CMK (cell line): ENCODE measurements at regions not wholly inside any gene's neighbourhood (a gene's known extent, or its start where the extent isn't known, plus 50 kb on each side); places are given as distances from the start of the nearest gene placed in this dataset.
"Not testable (repeated sequence)": the region's sequence is repeated elsewhere in the genome, so short reads cannot be mapped to it uniquely, and the experiment has no call there.

Source experiments
- DNase-seq: peaks from one replicate; pipeline ENCODE4 v3.0.0-alpha.2; 2010; ENCODE audit warnings: low read depth

- DNase-seq, result no peak
Observed at GRCh38 chr18:59848002-59848401, 51.8 kb upstream of the PMAIP1 start.

- not testable (repeated sequence) for DNase-seq
Observed at GRCh38 chr18:59847491-59847846, 52.3 kb upstream of the PMAIP1 start.

GRCh38 chr18:59846814-59847490 lies 52.8 kb upstream of the PMAIP1 start:
- no peak for DNase-seq

GRCh38 chr18:59842947-59843346 lies 56.8 kb upstream of the PMAIP1 start:
- DNase-seq, result no peak

- DNase-seq, result no peak
Observed at GRCh38 chr18:59839931-59840685, 59.7 kb upstream of the PMAIP1 start.

GRCh38 chr18:59839246-59839645 lies 60.5 kb upstream of the PMAIP1 start:
- no peak for DNase-seq

DNA sequence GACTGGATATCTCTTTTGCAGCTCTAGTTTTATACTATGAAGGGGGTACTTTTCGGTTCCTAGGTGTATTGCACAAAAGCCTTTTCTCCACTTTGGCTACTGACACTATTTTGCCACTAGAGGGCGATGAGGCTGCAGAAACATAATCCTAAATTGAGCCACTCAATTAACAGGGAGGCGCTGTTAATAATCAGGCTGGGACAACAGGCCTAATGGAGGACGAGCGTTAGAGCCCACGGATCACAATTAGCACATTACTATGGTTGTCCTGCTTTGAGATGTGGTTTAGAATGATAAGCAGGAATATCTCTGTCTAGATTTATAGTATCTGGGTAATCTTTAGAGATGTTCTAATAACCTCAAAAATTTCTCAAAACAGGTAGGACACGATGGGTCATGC lies 62.2 kb upstream of the PMAIP1 start:
- peak; percentile 11 for DNase-seq

GRCh38 chr18:59835605-59836379 lies 64.0 kb upstream of the PMAIP1 start:
- no peak for DNase-seq

- DNase-seq, result no peak
Observed at GRCh38 chr18:59834267-59834666, 65.5 kb upstream of the PMAIP1 start.

GRCh38 chr18:59833785-59834184 lies 66.0 kb upstream of the PMAIP1 start:
- no peak for DNase-seq

- no peak for DNase-seq
Observed at GRCh38 chr18:59823596-59824195, 76.1 kb upstream of the PMAIP1 start.

- no peak for DNase-seq
Observed at GRCh38 chr18:59822612-59823550, 76.9 kb upstream of the PMAIP1 start.

DNA sequence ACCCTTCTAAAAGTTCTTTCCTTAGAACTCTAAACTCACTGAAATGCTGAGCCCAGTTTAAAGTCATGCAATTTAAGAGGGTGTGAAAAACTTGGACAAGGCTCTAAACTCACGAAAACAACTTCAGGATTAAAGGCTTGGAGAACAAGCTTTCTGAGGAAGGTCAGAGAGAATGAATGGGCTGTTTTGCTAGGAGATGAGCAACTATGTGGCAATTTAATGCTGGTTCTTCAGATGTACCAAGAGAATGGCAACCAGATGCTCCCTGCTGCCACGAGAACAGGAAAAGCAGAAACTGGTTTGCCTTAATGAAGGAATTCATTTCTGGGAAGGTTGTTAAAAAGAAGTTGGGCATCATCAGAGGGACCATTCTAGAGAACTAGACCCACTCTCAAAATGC lies 77.8 kb upstream of the PMAIP1 start:
- no peak for DNase-seq

GRCh38 chr18:59820663-59821062 lies 79.1 kb upstream of the PMAIP1 start:
- no peak for DNase-seq

DNA sequence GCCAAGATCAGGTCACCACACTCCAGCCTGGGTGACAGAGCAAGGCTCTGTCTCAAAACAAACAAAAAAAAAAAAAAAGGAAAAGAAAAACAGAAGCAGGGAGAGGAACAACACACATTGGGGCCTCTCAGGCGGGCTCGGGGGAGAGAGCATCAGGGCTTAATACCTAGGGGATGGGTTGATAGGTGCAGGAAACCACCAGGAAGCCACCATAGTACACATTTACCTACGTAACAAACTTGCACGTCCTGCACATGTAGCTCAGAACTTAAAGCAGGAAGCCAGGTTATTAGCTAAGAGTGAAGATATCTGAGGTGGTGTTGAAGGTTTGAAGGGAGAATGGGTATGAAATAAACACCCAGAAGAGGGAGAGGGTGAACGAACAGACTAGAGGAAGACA lies 81.0 kb upstream of the PMAIP1 start:
- DNase-seq, result no peak

- no peak for DNase-seq
Observed at GRCh38 chr18:59814891-59815290, 84.9 kb upstream of the PMAIP1 start.

- DNase-seq, result no peak
Observed at GRCh38 chr18:59813942-59814341, 85.9 kb upstream of the PMAIP1 start.

GRCh38 chr18:59810735-59811520 lies 88.9 kb upstream of the PMAIP1 start:
- no peak for DNase-seq

DNA sequence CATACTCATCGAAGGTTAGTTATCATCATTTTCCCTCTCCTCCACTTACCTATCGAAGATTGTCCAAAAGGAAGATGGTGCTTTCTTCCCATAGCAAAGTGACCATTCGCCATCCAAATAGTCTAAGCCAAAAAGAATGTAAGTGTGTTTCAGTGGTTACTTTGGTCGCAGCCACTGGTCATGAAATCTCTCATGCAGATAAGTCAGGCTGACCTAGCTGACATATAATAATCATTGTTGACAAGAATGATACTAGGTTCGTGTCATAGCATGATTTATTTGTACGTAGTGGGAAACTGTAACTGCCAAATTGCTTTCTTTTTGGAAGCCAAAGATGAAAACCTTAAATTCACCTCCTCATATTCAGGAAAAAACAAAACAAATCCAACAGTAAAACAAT lies 89.6 kb upstream of the PMAIP1 start:
- no peak for DNase-seq

GRCh38 chr18:59802031-59802430 lies 97.8 kb upstream of the PMAIP1 start:
- DNase-seq, result no peak

GRCh38 chr18:59801576-59801975 lies 98.2 kb upstream of the PMAIP1 start:
- no peak for DNase-seq
